ENCODE measurements at regions not wholly inside any gene's neighbourhood (a gene's known extent, or its start where the extent isn't known, plus 50 kb on each side); places are given as distances from the start of the nearest gene placed in this dataset.

DNA sequence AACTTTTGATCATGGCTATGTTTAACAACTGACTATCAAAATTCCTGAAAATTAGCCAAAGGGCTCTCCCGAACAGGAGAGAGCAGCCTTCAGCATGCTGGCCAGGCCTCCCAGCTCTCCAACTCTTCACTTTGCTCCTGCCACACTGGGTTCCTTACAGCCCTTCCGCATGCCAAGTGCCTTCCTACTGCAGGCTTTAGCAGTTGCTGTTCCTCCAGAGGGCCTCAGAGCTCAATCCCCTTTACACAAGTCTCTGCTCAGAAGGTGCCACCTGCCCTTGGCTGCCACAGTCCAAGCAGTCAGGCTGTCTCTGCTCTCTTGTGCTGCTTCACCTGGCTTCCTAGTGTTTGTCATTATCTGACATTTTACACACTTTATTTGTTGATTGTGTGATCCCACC lies 553.1 kb upstream of the PPP2R3A start:
- H3K79me1 ChIP-seq (ENCODE audit: low read depth in 1 of 2, low read length in 2 of 2): no peaks in the 10 kb centered on the region
- H3K14ac ChIP-seq (replicated peaks; ENCODE audit: low read depth, low read length): no peak overlapping the region
- H3K4me3 ChIP-seq (ENCODE audit: insufficient read depth, low read depth, low read length): no peak overlapping the region
- H2BK20ac ChIP-seq (ENCODE audit: low read depth, low read length): no peak overlapping the region
- H3K27me3 ChIP-seq (ENCODE audit: control insufficient read depth, insufficient read depth, low read length): no peaks in the 10 kb centered on the region
- H3K4ac ChIP-seq (ENCODE audit: low read depth, low read length): no peak overlapping the region
- no peak overlapping the region for H2AFZ ChIP-seq (replicated peaks; ENCODE audit: low read length, poor library complexity)
- no peaks in the 10 kb centered on the region for H3K36me3 ChIP-seq (ENCODE audit: control insufficient read depth, insufficient read depth, low read length)
- no peak overlapping the region for H3K4me2 ChIP-seq (ENCODE audit: low read depth, low read length)
- in situ Hi-C loops (cut with MboI; ENCODE audit: low sequenced_read_pairs): no loop called here
- ATAC-seq (ENCODE audit: low read depth) (no peak), DNase-seq (no peak)
- no TSS peak for BruUV-seq (replicated peaks)
- POLR2A ChIA-PET (ENCODE audit: unreplicated experiment): no interaction called here
- H4K8ac ChIP-seq (ENCODE audit: low read depth in 2 of 2, low read length in 2 of 2): no peak overlapping the region
- no peak overlapping the region for H2BK120ac ChIP-seq (ENCODE audit: low read depth, low read length)
- TF ChIP-seq MAZ (IDR thresholded peaks at IDR 0.05; ENCODE audit: borderline replicate concordance, low read depth, low read length) (no peak), RAD21 (IDR thresholded peaks at IDR 0.05; ENCODE audit: low read length) (no peak), FOS (IDR thresholded peaks at IDR 0.05; ENCODE audit: low read depth, low read length) (no peak), SMC3 (IDR thresholded peaks at IDR 0.05; ENCODE audit: low read depth, low read length) (no peak), RCOR1 (IDR thresholded peaks at IDR 0.05; ENCODE audit: insufficient replicate concordance, low read length) (no peak), NFE2L2 (IDR thresholded peaks at IDR 0.05; ENCODE audit: low read depth, low read length) (no peak), CEBPB (IDR thresholded peaks at IDR 0.05; ENCODE audit: low read depth, low read length) (no peak), BHLHE40 (IDR thresholded peaks at IDR 0.05; ENCODE audit: low read depth, low read length) (no peak), CHD1 (IDR thresholded peaks at IDR 0.05; ENCODE audit: low read depth, low read length) (no peak), MXI1 (IDR thresholded peaks at IDR 0.05; ENCODE audit: borderline replicate concordance, low read depth, low read length) (no peak), MAFK (IDR thresholded peaks at IDR 0.05; ENCODE audit: low read depth, low read length) (no peak), RFX5 (IDR thresholded peaks at IDR 0.05; ENCODE audit: low read depth, low read length) (no peak), USF2 (IDR thresholded peaks at IDR 0.05; ENCODE audit: low read depth, low read length) (no peak), POLR2A (IDR thresholded peaks at IDR 0.05; ENCODE audit: low read depth, low read length) (no peak), ELK1 (IDR thresholded peaks at IDR 0.05; ENCODE audit: borderline replicate concordance, low read depth, low read length) (no peak)
- TF ChIP-seq, protein P1, sequence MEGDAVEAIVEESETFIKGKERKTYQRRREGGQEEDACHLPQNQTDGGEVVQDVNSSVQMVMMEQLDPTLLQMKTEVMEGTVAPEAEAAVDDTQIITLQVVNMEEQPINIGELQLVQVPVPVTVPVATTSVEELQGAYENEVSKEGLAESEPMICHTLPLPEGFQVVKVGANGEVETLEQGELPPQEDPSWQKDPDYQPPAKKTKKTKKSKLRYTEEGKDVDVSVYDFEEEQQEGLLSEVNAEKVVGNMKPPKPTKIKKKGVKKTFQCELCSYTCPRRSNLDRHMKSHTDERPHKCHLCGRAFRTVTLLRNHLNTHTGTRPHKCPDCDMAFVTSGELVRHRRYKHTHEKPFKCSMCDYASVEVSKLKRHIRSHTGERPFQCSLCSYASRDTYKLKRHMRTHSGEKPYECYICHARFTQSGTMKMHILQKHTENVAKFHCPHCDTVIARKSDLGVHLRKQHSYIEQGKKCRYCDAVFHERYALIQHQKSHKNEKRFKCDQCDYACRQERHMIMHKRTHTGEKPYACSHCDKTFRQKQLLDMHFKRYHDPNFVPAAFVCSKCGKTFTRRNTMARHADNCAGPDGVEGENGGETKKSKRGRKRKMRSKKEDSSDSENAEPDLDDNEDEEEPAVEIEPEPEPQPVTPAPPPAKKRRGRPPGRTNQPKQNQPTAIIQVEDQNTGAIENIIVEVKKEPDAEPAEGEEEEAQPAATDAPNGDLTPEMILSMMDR (conservative IDR thresholded peaks at IDR 0.05; ENCODE audit: low read depth, low read length): no peak
- H2AK9ac ChIP-seq (replicated peaks; ENCODE audit: low read depth, low read length, poor library complexity): no peak overlapping the region
- H3K23ac ChIP-seq (ENCODE audit: low read depth, low read length): no peak overlapping the region
- 38% methylated on average over 1 of the region's 2 CpGs; no CpG with 5 or more reads in 1 of the 2 experiments for WGBS, 2 experiments (ENCODE audit: extremely low coverage in 2 of 2, insufficient read length in 1 of 2)
- no peaks in the 10 kb centered on the region for H4K20me1 ChIP-seq (ENCODE audit: insufficient read depth, low read length)
- H2AK5ac ChIP-seq (ENCODE audit: low read depth, low read length): no peak overlapping the region
- CTCF ChIA-PET: no interaction called here
- no peak overlapping the region for H3K18ac ChIP-seq (ENCODE audit: low read depth, low read length)
- H3K9me1 ChIP-seq (ENCODE audit: insufficient read depth, low read length): no peaks in the 10 kb centered on the region
- no peak overlapping the region for H4K5ac ChIP-seq (ENCODE audit: low read depth, low read length)
- dilution Hi-C loops (cut with HindIII; ENCODE audit: low sequenced_read_pairs, unreplicated experiment): no loop called here
- H3K4me1 ChIP-seq (ENCODE audit: control insufficient read depth, insufficient read depth, low read length): no peaks in the 10 kb centered on the region
- H3K56ac ChIP-seq (ENCODE audit: extremely low read depth, insufficient read depth, low read length): no peak overlapping the region
- no peak overlapping the region for H2BK5ac ChIP-seq (ENCODE audit: low read depth, low read length, poor library complexity, severe bottlenecking)
- intact Hi-C loops (cut with micrococcal nuclease): no loop called here
- peaks cover 2% of the 10 kb centered on the region; the same call in 1 of the 2 replicates for H3K9me3 ChIP-seq (ENCODE audit: control insufficient read depth, insufficient read depth, low read length)
- no peak overlapping the region for H2BK15ac ChIP-seq (ENCODE audit: low read depth, low read length)
- H3K27ac ChIP-seq (ENCODE audit: insufficient read depth, low read length): no peak overlapping the region
- no peak overlapping the region for H3K9ac ChIP-seq (ENCODE audit: low read depth, low read length)
- H4K91ac ChIP-seq (ENCODE audit: insufficient read depth, low read depth, low read length): no peak overlapping the region
